ENCODE measurements at regions not wholly inside any gene's neighbourhood (a gene's known extent, or its start where the extent isn't known, plus 50 kb on each side); places are given as distances from the start of the nearest gene placed in this dataset.
"Not testable (repeated sequence)": the region's sequence is repeated elsewhere in the genome, so short reads cannot be mapped to it uniquely, and the experiment has no call there.

GRCh38 chr4:167890226-167890625 lies 202.1 kb upstream of the ANXA10 start:
- intact Hi-C loops (cut with DNase I): no loop called here
- no peak overlapping the region for H3K27ac ChIP-seq (ENCODE audit: low read length)
- DNase-seq (no peak), ATAC-seq (no peak)
- H3K27me3 ChIP-seq (ENCODE audit: control insufficient read depth, insufficient read depth): no peaks in the 10 kb centered on the region
- no peaks in the 10 kb centered on the region for H3K4me1 ChIP-seq (ENCODE audit: control insufficient read depth, insufficient read depth, low read length)
- no peaks in the 10 kb centered on the region for H3K9me3 ChIP-seq (ENCODE audit: control insufficient read depth, low read length)
- no peak overlapping the region for H3K4me3 ChIP-seq (ENCODE audit: low read length)

- no peak overlapping the region for H3K4me3 ChIP-seq (ENCODE audit: low read length)
- DNase-seq (no peak), ATAC-seq (no peak)
- intact Hi-C loops (cut with DNase I): no loop called here
- no peaks in the 10 kb centered on the region for H3K4me1 ChIP-seq (ENCODE audit: control insufficient read depth, insufficient read depth, low read length)
- WGBS: 87% methylated on average over 3 of the region's 3 CpGs
- H3K27ac ChIP-seq (ENCODE audit: low read length): no peak overlapping the region
- H3K9me3 ChIP-seq (ENCODE audit: control insufficient read depth, low read length): no peaks in the 10 kb centered on the region
- H3K27me3 ChIP-seq (ENCODE audit: control insufficient read depth, insufficient read depth): no peaks in the 10 kb centered on the region
These were observed 198.8 kb upstream of the ANXA10 start for GRCh38 chr4:167893531-167893930.

- ATAC-seq; H3K27me3 ChIP-seq (ENCODE audit: control insufficient read depth, insufficient read depth); intact Hi-C loops (cut with DNase I); H3K4me1 ChIP-seq (ENCODE audit: control insufficient read depth, insufficient read depth, low read length); H3K27ac ChIP-seq (ENCODE audit: low read length); H3K4me3 ChIP-seq (ENCODE audit: low read length); DNase-seq; H3K9me3 ChIP-seq (ENCODE audit: control insufficient read depth, low read length): not testable (repeated sequence)
- 48% methylated on average over 2 of the region's 3 CpGs for WGBS
These were observed 196.1 kb upstream of the ANXA10 start for GRCh38 chr4:167896260-167896659.

GRCh38 chr4:167897116-167897515 lies 195.2 kb upstream of the ANXA10 start:
- Histone ChIP-seq H3K27ac (ENCODE audit: low read length) (no peak overlapping the region), H3K4me3 (ENCODE audit: low read length) (no peak overlapping the region), H3K4me1 (ENCODE audit: control insufficient read depth, insufficient read depth, low read length) (no peaks in the 10 kb centered on the region), H3K27me3 (ENCODE audit: control insufficient read depth, insufficient read depth) (no peaks in the 10 kb centered on the region), H3K9me3 (ENCODE audit: control insufficient read depth, low read length) (no peaks in the 10 kb centered on the region)
- no peak for ATAC-seq
- intact Hi-C loops (cut with DNase I): no loop called here
- WGBS: 34% methylated on average over 5 of the region's 5 CpGs
- no peak for DNase-seq

- H3K4me1 ChIP-seq (ENCODE audit: control insufficient read depth, insufficient read depth, low read length): no peaks in the 10 kb centered on the region
- DNase-seq: no peak
- no peak overlapping the region for H3K4me3 ChIP-seq (ENCODE audit: low read length)
- no peaks in the 10 kb centered on the region for H3K9me3 ChIP-seq (ENCODE audit: control insufficient read depth, low read length)
- intact Hi-C loops (cut with DNase I): no loop called here
- H3K27me3 ChIP-seq (ENCODE audit: control insufficient read depth, insufficient read depth): no peaks in the 10 kb centered on the region
- WGBS: 25% methylated on average over 1 of the region's 1 CpG
- H3K27ac ChIP-seq (ENCODE audit: low read length): no peak overlapping the region
- ATAC-seq: no peak
These were observed 189.0 kb upstream of the ANXA10 start for GRCh38 chr4:167903291-167903721.

GRCh38 chr4:167906851-167907250 lies 185.5 kb upstream of the ANXA10 start:
- intact Hi-C loops (cut with DNase I): no loop called here
- no peak for ATAC-seq
- 76% methylated on average over 1 of the region's 1 CpG for WGBS
- Histone ChIP-seq H3K9me3 (ENCODE audit: control insufficient read depth, low read length) (no peaks in the 10 kb centered on the region), H3K27me3 (ENCODE audit: control insufficient read depth, insufficient read depth) (no peaks in the 10 kb centered on the region), H3K4me3 (ENCODE audit: low read length) (no peak overlapping the region), H3K4me1 (ENCODE audit: control insufficient read depth, insufficient read depth, low read length) (no peaks in the 10 kb centered on the region), H3K27ac (ENCODE audit: low read length) (no peak overlapping the region)
- no peak for DNase-seq

- Histone ChIP-seq H3K27ac (ENCODE audit: low read length) (no peak overlapping the region), H3K4me3 (ENCODE audit: low read length) (no peak overlapping the region), H3K27me3 (ENCODE audit: control insufficient read depth, insufficient read depth) (no peaks in the 10 kb centered on the region)
These were observed 183.5 kb upstream of the ANXA10 start for GRCh38 chr4:167908816-167909215.

GRCh38 chr4:167912535-167912934 lies 179.8 kb upstream of the ANXA10 start:
- H3K27ac ChIP-seq (ENCODE audit: low read length): not testable (repeated sequence)

More at GRCh38 chr4:167908816-167909215, 183.5 kb upstream of the ANXA10 start:
- ATAC-seq (no peak), DNase-seq (no peak)
- no peaks in the 10 kb centered on the region for H3K9me3 ChIP-seq (ENCODE audit: control insufficient read depth, low read length)
- no peaks in the 10 kb centered on the region for H3K4me1 ChIP-seq (ENCODE audit: control insufficient read depth, insufficient read depth, low read length)
- intact Hi-C loops (cut with DNase I): no loop called here

GRCh38 chr4:167918077-167918476 lies 174.3 kb upstream of the ANXA10 start:
- no peak overlapping the region for H3K4me3 ChIP-seq (ENCODE audit: low read length)
- peaks cover 3% of the 10 kb centered on the region for H3K9me3 ChIP-seq (ENCODE audit: control insufficient read depth, low read length)
- H3K4me1 ChIP-seq (ENCODE audit: control insufficient read depth, insufficient read depth, low read length): no peaks in the 10 kb centered on the region
- H3K27me3 ChIP-seq (ENCODE audit: control insufficient read depth, insufficient read depth): no peaks in the 10 kb centered on the region
- 82% methylated on average over 1 of the region's 1 CpG for WGBS
- no peak overlapping the region for H3K27ac ChIP-seq (ENCODE audit: low read length)
- intact Hi-C loops (cut with DNase I): no loop called here
- ATAC-seq (no peak), DNase-seq (no peak)

More at GRCh38 chr4:167912535-167912934, 179.8 kb upstream of the ANXA10 start:
- WGBS: 80% methylated on average over 3 of the region's 3 CpGs
- ATAC-seq; intact Hi-C loops (cut with DNase I); H3K4me1 ChIP-seq (ENCODE audit: control insufficient read depth, insufficient read depth, low read length); H3K27me3 ChIP-seq (ENCODE audit: control insufficient read depth, insufficient read depth); H3K4me3 ChIP-seq (ENCODE audit: low read length); DNase-seq; H3K9me3 ChIP-seq (ENCODE audit: control insufficient read depth, low read length): not testable (repeated sequence)

GRCh38 chr4:167930166-167930565 lies 162.2 kb upstream of the ANXA10 start:
- DNase-seq (no peak), ATAC-seq (no peak)
- H3K4me3 ChIP-seq (ENCODE audit: low read length): no peak overlapping the region
- no peak overlapping the region for H3K27ac ChIP-seq (ENCODE audit: low read length)
- no peaks in the 10 kb centered on the region for H3K27me3 ChIP-seq (ENCODE audit: control insufficient read depth, insufficient read depth)
- intact Hi-C loops (cut with DNase I): no loop called here
- H3K9me3 ChIP-seq (ENCODE audit: control insufficient read depth, low read length): no peaks in the 10 kb centered on the region
- H3K4me1 ChIP-seq (ENCODE audit: control insufficient read depth, insufficient read depth, low read length): no peaks in the 10 kb centered on the region
- WGBS: 42% methylated on average over 1 of the region's 1 CpG

GRCh38 chr4:167934216-167934615 lies 158.1 kb upstream of the ANXA10 start:
- Histone ChIP-seq H3K4me3 (ENCODE audit: low read length) (no peak overlapping the region), H3K9me3 (ENCODE audit: control insufficient read depth, low read length) (no peaks in the 10 kb centered on the region), H3K4me1 (ENCODE audit: control insufficient read depth, insufficient read depth, low read length) (no peaks in the 10 kb centered on the region), H3K27me3 (ENCODE audit: control insufficient read depth, insufficient read depth) (no peaks in the 10 kb centered on the region), H3K27ac (ENCODE audit: low read length) (no peak overlapping the region)
- no peak for ATAC-seq
- 61% methylated on average over 4 of the region's 4 CpGs for WGBS
- intact Hi-C loops (cut with DNase I): no loop called here
- no peak for DNase-seq

- Histone ChIP-seq H3K9me3 (ENCODE audit: control insufficient read depth, low read length) (no peaks in the 10 kb centered on the region), H3K4me1 (ENCODE audit: control insufficient read depth, insufficient read depth, low read length) (no peaks in the 10 kb centered on the region), H3K4me3 (ENCODE audit: low read length) (no peak overlapping the region), H3K27me3 (ENCODE audit: control insufficient read depth, insufficient read depth) (no peaks in the 10 kb centered on the region), H3K27ac (ENCODE audit: low read length) (no peak overlapping the region)
- DNase-seq: peak in 1 of 3 donors; percentile 10
- 35% methylated on average over 10 of the region's 10 CpGs for WGBS
- intact Hi-C loops (cut with DNase I): no loop called here
- ATAC-seq: peak; percentile 52 to 66
These were observed 152.3 kb upstream of the ANXA10 start for GRCh38 chr4:167939863-167940616.

Measured in right cardiac atrium (tissue), 5 donors.